DMS114 treated with DMSO at 0.1 percent for 48 hours (cell line): ENCODE measurements at regions not wholly inside any gene's neighbourhood (a gene's known extent, or its start where the extent isn't known, plus 50 kb on each side); places are given as distances from the start of the nearest gene placed in this dataset.

ENCODE experiments used
- DNase-seq: peaks from one replicate; lab custom pipeline; 2025; ENCODE audit not compliant: unreplicated experiment; lab: John Stamatoyannopoulos, UW

DNA sequence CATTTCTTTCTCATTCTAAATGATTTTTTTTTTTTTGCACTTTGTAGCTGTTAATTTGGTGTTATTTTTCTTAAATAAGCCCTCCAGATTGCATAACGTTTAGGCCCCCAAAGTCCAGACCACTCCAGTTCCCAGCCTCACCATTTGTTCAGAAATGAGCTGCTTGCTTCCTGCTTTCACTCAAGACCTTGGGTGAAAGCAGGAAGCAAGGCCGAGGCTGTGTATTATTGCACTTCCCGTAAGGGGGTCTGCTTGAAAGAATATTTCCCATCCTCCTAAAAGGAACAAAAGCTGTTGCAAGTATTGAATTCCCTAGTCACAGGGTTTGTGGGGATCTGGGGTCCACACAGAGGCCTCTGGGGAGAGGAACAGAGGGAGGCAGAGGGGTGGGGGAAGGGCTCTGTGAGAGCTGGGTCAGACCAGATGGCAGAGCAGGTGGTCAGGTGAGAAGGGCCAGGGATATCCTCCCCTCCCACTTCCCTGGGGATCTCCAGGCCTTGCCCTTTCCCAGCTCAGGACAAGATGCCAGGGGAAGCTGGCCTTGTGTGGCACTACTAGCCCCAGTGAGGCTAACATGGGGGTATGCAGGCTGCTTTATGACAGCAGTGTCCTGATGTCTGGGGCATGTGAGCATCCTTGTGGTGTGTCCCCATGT, 51.6 kb upstream of the MYEOV start:
- DNase-seq, result no peak

- no peak for DNase-seq
Observed at GRCh38 chr11:69243496-69244200, 50.3 kb upstream of the MYEOV start.
